CD4-positive, alpha-beta T cell (primary cell): ENCODE measurements at regions not wholly inside any gene's neighbourhood (a gene's known extent, or its start where the extent isn't known, plus 50 kb on each side); places are given as distances from the start of the nearest gene placed in this dataset.

Experiments used
- ATAC-seq: fragments of 200-7000 bp; cut with Tn5 transposase; one replicate; pipeline ENCODE4 v1.10.0; 2022; ENCODE audit warnings: mild to moderate bottlenecking; ENCODE audit not compliant: poor library complexity
- CTCF ChIA-PET: fragments of 350-600 bp; sonication (Branson Sonifier 250); formaldehyde crosslinking; loops from one replicate; lab custom pipeline; 2021; ENCODE audit warnings: antibody characterized with exemption, inconsistent platforms; lab: Charles Lee
- POLR2A ChIA-PET: fragments of 350-600 bp; sonication (Branson Sonifier 250); formaldehyde crosslinking; loops from one replicate; lab custom pipeline; 2021; ENCODE audit warnings: antibody characterized with exemption, inconsistent platforms; lab: Charles Lee
- DNase-seq, 14 experiments: peaks; one replicate each; pipeline ENCODE4 v3.0.0-alpha.2; 2013 to 2020; ENCODE audit warnings: mixed read lengths in 2 of 14
- H3K27ac ChIP-seq, 2 donors: one replicate each; pipeline versions ENCODE4 v1.5.1 to v1.7.0; 2013; ENCODE audit warnings: low read length in 2 of 2, low read depth in 1 of 2, mild to moderate bottlenecking in 1 of 2
- H3K27me3 ChIP-seq, 2 experiments: 1 replicate in 1 of 2; 2 replicates in 1 of 2; pipeline versions ENCODE4 v1.6.1 to v1.7.0; 2013; ENCODE audit warnings: low read length in 2 of 2, control low read depth in 1 of 2, mild to moderate bottlenecking in 1 of 2, moderate library complexity in 1 of 2; ENCODE audit not compliant: insufficient read depth in 2 of 2, control insufficient read depth in 1 of 2
- H3K36me3 ChIP-seq: one replicate; pipeline ENCODE4 v1.6.1; 2013; ENCODE audit warnings: low read length, control low read depth; ENCODE audit not compliant: insufficient read depth
- H3K4me1 ChIP-seq: one replicate; pipeline ENCODE4 v1.6.1; 2013; ENCODE audit warnings: low read length, control low read depth; ENCODE audit not compliant: insufficient read depth
- H3K4me3 ChIP-seq: one replicate; pipeline ENCODE4 v1.5.1; 2013; ENCODE audit warnings: mild to moderate bottlenecking, low read length, moderate library complexity
- H3K9me3 ChIP-seq, 2 experiments: 1 replicate in 1 of 2; 2 replicates in 1 of 2; pipeline versions ENCODE4 v1.6.1 to v1.7.0; 2013; ENCODE audit warnings: low read length in 2 of 2, mild to moderate bottlenecking in 2 of 2, control low read depth in 1 of 2, moderate library complexity in 1 of 2; ENCODE audit not compliant: control insufficient read depth in 1 of 2, insufficient read depth in 1 of 2
- H3K27ac Mint-ChIP-seq: one replicate; pipeline ENCODE4 v1.8.0; 2020; ENCODE audit warnings: mixed read lengths
- H3K27me3 Mint-ChIP-seq: one replicate; pipeline ENCODE4 v1.8.0; 2021; ENCODE audit warnings: mixed read lengths
- H3K36me3 Mint-ChIP-seq: one replicate; pipeline ENCODE4 v1.8.0; 2021; ENCODE audit warnings: low read depth, mixed read lengths
- H3K4me1 Mint-ChIP-seq: one replicate; pipeline ENCODE4 v1.8.0; 2021; ENCODE audit warnings: low read depth, mixed read lengths
- H3K4me3 Mint-ChIP-seq: one replicate; pipeline ENCODE4 v1.8.0; 2020; ENCODE audit warnings: mild to moderate bottlenecking, mixed read lengths
- H3K9me3 Mint-ChIP-seq: one replicate; pipeline ENCODE4 v1.8.0; 2020; ENCODE audit warnings: mixed read lengths
- CTCF ChIP-seq: fragments of 200-600 bp; IDR thresholded peaks from one replicate; pipeline ENCODE4 v1.8.0; 2022; ENCODE audit warnings: antibody characterized with exemption, mild to moderate bottlenecking
- intact Hi-C, 2 experiments: fragments of 100-400 bp; cut with DNase I in 1 of 2; cut with micrococcal nuclease in 1 of 2; formaldehyde crosslinking; loops; one replicate each; pipeline versions ENCODE4 v1.15.1 to v1.9.0; 2023 to 2025; cut with DNase I, micrococcal nuclease

- ChIA-PET CTCF (no interaction called here), POLR2A (no interaction called here)
- Histone ChIP-seq H3K4me3 (no peak overlapping the region), H3K36me3 (no peaks in the 10 kb centered on the region), H3K4me1 (no peaks in the 10 kb centered on the region), H3K27me3 (no peaks in the 10 kb centered on the region), H3K9me3 (peaks cover 0 to 9% of the 10 kb centered on the region in 2 experiments), H3K27ac (no peak overlapping the region)
- Mint-ChIP-seq H3K9me3 (peaks cover 2% of the 10 kb centered on the region), H3K36me3 (no peaks in the 10 kb centered on the region), H3K4me1 (no peaks in the 10 kb centered on the region), H3K27ac (no peak overlapping the region), H3K4me3 (no peak overlapping the region), H3K27me3 (no peaks in the 10 kb centered on the region)
- DNase-seq: no peak
- no peak for TF ChIP-seq CTCF
- intact Hi-C loops: no loop called here
- no peak for ATAC-seq
Observed at GRCh38 chr2:51404226-51404625, 372.3 kb upstream of the NRXN1 start.

GRCh38 chr2:51401546-51401945 is 369.6 kb upstream of the NRXN1 start:
- Mint-ChIP-seq H3K9me3 (peaks cover 5% of the 10 kb centered on the region), H3K27me3 (no peaks in the 10 kb centered on the region), H3K4me1 (no peaks in the 10 kb centered on the region), H3K36me3 (no peaks in the 10 kb centered on the region), H3K4me3 (no peak overlapping the region), H3K27ac (no peak overlapping the region)
- Histone ChIP-seq H3K4me1 (no peaks in the 10 kb centered on the region), H3K27me3 (no peaks in the 10 kb centered on the region), H3K4me3 (no peak overlapping the region), H3K9me3 (peaks cover 0 to 9% of the 10 kb centered on the region in 2 experiments), H3K36me3 (no peaks in the 10 kb centered on the region), H3K27ac (no peak overlapping the region)
- intact Hi-C loops: no loop called here
- POLR2A ChIA-PET: no interaction called here
- ATAC-seq (no peak), DNase-seq (no peak)
- TF ChIP-seq CTCF: no peak
- CTCF ChIA-PET: no interaction called here

- Histone ChIP-seq H3K4me1 (no peaks in the 10 kb centered on the region), H3K27me3 (no peaks in the 10 kb centered on the region), H3K4me3 (no peak overlapping the region), H3K27ac (no peak overlapping the region), H3K9me3 (peaks cover 0 to 16% of the 10 kb centered on the region in 2 experiments), H3K36me3 (no peaks in the 10 kb centered on the region)
- no peaks in the 10 kb centered on the region for H3K27me3 Mint-ChIP-seq
- H3K36me3 Mint-ChIP-seq: no peaks in the 10 kb centered on the region
- H3K4me1 Mint-ChIP-seq: no peaks in the 10 kb centered on the region
- ChIA-PET CTCF (no interaction called here), POLR2A (no interaction called here)
- no peak overlapping the region for H3K27ac Mint-ChIP-seq
- peaks cover 3% of the 10 kb centered on the region for H3K9me3 Mint-ChIP-seq
- no peak for TF ChIP-seq CTCF
- DNase-seq (no peak), ATAC-seq (no peak)
- intact Hi-C loops: no loop called here
- H3K4me3 Mint-ChIP-seq: no peak overlapping the region
Observed at GRCh38 chr2:51387235-51387634, 355.3 kb upstream of the NRXN1 start.
